ENCODE measurements at regions not wholly inside any gene's neighbourhood (a gene's known extent, or its start where the extent isn't known, plus 50 kb on each side); places are given as distances from the start of the nearest gene placed in this dataset.

GRCh38 chr11:116431842-116432241 lies 340.9 kb downstream of the BUD13 start:
- TF ChIP-seq RAD21 (IDR thresholded peaks at IDR 0.05; ENCODE audit: low read depth) (no peak), TEAD4 (IDR thresholded peaks at IDR 0.05) (no peak)

Data from Ishikawa (cell line).